DMS79 (cell line): ENCODE measurements at regions not wholly inside any gene's neighbourhood (a gene's known extent, or its start where the extent isn't known, plus 50 kb on each side); places are given as distances from the start of the nearest gene placed in this dataset.
"Not testable (repeated sequence)": the region's sequence is repeated elsewhere in the genome, so short reads cannot be mapped to it uniquely, and the experiment has no call there.

Experiments
- DNase-seq: peaks from one replicate; lab custom pipeline; 2025; lab: John Stamatoyannopoulos, UW

- DNase-seq: no peak
Measured at GRCh38 chr2:149800624-149801542, 213.3 kb upstream of the MMADHC start.

DNA sequence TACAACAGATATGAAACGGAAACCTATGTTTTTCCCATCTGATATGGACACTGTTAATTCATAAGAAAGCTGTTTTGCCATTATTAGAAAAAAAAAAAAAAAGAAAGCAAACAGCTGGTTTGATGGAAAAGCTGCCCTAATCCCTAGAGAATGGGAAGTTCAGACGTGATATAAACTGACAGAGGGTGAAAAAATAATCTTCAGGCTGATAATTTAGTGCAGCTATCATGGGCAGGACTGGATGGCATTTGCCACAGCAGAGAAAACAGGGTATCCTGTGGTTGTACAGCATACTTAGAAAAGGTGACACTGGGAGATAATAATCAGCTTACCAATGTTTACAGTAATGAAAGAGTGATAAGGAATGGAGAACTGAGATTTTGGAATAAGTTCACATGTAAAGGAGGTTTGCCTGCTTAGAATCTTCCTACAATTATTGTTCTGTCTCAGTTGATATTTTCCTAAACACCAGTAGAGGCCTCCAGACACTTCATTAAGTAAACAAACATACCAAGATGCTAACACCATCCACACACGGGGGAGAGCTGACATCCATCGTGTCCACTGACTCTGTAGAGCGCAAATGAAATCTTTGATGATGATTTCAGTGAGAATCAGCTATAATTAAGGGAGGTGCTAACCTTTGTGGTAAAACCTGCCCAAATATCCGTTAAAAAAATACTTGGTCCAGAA lies 211.6 kb upstream of the MMADHC start:
- no peak for DNase-seq

GRCh38 chr2:149797030-149797429 lies 209.5 kb upstream of the MMADHC start:
- DNase-seq: no peak

- DNase-seq: no peak
Measured at GRCh38 chr2:149789549-149789948, 202.0 kb upstream of the MMADHC start.

DNA sequence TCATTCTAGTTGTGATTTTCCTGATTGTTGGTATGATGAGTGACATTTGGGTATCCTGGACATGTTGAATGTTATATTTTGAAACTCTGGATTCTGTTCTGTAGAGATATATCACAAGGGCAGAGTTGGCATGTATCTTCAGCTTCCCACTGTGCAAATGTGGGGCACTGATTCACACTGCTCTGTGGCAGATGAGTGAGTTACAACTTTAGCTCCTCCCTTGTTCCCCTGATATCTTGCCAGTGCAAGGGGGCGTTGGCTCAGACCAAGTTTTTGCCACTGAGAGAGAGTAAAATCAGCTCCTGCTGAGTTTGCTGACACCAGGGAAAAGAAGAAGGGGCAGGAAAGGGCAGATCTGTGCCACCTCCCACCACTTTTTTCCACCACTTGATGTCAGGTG lies 199.6 kb upstream of the MMADHC start:
- DNase-seq: no peak

GRCh38 chr2:149783284-149783683 lies 195.7 kb upstream of the MMADHC start:
- no peak for DNase-seq

GRCh38 chr2:149782572-149782971 lies 195.0 kb upstream of the MMADHC start:
- no peak for DNase-seq

DNA sequence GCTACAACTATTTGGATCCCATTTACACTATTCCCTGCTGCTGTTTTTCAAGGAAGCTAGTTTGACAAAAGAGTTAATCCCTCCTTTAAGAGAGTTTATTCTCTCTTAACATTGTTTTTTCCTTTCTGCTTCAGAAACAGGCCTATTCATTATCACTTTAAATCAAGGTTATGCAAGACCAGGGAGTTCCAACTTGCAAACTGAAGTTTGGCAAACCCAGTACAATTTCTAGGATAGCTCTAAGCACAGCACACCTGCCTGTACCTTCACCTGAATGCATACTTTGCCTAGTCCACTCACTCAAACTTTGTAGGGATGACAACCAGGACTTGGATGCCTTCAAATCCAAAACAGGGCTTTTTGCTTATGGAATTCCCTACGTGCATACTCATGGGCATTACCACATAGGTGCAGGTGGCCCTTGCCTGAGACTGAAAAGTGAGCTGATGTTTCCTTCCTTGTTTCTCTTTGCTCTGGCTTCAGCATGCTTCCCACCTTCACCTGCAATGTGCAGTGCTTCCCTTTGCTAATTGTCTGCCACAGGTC lies 193.8 kb upstream of the MMADHC start:
- DNase-seq: no peak

DNA sequence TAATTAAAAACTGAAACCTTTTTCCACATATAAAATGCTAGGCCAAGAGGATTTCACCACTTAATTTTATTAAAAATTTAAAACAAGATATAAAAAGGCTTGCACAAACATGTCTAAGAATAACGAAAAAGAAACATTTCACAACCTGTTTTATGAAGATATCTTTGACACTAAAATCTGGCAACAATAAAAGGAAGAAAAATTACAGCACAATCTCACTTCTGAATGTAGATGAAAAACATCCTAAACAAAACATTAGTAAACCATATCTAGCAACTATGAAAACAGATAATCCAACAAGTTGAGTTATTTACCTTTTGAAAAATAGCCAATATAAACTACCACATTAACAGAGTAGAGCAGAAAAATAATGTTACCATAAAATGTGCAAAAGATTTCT lies 185.4 kb upstream of the MMADHC start:
- no peak for DNase-seq

DNA sequence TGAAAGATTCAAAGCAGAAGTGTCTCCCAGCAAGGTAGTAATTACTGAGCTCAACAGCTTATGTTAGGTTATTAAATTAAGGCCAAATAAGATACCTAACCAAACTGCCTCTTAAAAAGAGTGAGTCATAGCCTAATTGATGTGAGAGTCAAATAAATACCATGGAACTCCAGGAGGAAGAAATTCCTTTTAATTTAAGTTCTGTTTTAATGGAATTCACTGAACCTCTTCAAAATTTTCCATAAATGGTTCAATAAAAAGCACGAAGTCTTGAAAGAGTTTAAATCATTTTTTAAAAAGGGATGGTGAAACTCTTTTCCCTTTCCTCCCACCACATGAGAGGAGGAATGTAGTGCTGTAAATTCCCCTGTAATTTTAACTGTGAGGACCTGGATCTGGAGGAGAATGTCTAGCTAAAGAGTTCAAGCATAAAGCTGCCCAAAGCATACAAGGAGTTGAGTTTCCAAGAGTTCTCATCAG lies 180.8 kb upstream of the MMADHC start:
- DNase-seq: peak; percentile 42

DNA sequence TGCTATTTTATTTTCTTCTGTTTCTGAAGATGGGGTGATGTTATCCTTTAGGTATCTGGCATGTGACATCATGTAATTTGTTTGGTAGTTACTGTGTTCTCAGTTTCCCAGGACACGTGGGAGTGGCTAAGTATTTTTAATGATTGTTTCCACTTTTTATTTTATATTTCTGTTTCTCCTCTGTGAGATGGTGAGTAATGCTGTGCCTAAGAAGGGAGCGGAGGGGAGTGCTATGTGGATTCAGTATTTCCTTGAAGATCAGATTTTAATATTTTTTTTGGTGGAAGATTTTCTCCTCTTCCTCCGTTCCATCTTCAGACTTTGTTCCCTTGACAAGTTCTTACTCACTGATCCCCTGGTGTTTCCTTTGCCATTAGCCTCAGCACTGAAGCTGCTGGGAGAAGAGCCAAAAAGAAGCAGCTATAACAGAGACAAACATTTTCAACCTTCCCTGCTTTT lies 180.0 kb upstream of the MMADHC start:
- DNase-seq: no peak

GRCh38 chr2:149766339-149766738 lies 178.8 kb upstream of the MMADHC start:
- no peak for DNase-seq

DNA sequence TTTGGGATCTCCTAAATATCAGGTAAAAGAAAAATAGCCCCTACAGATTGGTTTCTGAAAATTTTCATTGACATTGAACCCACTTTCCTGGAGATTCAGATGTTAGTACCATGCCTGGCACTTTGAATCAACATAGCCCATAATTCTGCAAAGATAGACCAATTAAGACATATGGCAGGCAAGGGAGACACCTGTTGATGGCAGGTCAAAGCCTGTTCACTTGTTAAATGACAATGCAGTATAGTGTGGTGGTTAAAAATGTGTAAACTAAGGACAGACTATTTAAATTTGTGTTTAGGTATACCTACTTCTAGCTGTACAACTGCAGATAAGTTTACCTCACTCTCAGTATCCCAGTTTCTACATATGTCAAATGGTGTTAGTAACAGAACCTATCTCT lies 178.1 kb upstream of the MMADHC start:
- DNase-seq: no peak

GRCh38 chr2:149765003-149765402 lies 177.4 kb upstream of the MMADHC start:
- no peak for DNase-seq

- no peak for DNase-seq
Measured at GRCh38 chr2:149763358-149763757, 175.8 kb upstream of the MMADHC start.

DNA sequence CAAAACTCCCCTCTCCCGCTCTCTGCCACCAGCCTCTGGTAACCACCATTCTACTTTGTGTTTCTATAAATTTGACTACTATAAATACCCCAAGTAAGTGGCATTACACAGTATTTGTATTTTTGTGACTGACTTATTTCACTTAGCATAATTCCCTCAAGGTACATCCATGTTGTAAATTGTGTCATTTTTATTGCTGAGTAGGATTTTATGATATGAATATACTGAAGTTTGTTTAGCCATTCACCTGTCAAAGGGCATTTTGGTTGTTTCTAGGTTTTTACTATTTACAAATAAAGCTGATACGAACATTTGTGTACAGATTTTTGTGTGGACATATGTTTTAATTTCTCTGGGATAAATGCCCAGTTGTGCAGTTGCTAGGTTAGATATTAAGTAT lies 174.0 kb upstream of the MMADHC start:
- no peak for DNase-seq

- DNase-seq: not testable (repeated sequence)
Measured at GRCh38 chr2:149759382-149759781, 171.8 kb upstream of the MMADHC start.

DNA sequence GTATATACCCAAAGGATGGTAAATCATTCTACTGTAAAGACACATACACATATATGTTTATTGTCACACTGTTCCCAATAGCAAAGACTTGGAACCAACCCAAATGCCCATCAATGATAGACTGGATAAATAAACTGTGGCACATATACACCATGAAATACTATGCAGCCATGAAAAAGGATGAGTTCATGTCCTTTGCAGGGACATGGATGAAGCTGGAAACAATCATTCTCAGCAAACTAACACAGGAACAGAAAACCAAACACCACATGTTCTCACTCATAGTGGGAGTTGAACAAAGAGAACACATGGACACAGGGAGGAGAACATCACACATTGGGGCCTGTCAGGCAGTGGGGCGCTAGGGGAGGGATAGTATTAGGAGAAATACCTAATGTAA lies 167.1 kb upstream of the MMADHC start:
- not testable (repeated sequence) for DNase-seq

DNA sequence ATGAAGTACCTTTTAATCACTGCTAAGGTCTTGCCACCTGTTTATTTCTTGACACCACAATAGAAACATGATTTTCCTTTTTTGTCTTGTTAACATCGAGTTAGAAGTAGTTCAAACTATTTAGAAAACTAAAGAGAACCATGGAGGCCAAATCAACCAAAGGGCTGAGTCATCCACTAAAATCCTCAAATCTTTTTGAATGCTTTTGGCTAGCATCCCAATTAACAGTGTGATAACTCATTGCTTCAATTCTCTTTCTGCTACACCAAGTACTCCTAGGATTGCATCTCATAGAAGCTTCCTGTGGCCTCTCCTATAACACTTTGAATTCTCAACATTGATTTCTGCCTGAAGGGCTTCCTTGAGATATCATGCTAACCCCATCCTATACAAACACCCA lies 159.9 kb upstream of the MMADHC start:
- DNase-seq: no peak

DNA sequence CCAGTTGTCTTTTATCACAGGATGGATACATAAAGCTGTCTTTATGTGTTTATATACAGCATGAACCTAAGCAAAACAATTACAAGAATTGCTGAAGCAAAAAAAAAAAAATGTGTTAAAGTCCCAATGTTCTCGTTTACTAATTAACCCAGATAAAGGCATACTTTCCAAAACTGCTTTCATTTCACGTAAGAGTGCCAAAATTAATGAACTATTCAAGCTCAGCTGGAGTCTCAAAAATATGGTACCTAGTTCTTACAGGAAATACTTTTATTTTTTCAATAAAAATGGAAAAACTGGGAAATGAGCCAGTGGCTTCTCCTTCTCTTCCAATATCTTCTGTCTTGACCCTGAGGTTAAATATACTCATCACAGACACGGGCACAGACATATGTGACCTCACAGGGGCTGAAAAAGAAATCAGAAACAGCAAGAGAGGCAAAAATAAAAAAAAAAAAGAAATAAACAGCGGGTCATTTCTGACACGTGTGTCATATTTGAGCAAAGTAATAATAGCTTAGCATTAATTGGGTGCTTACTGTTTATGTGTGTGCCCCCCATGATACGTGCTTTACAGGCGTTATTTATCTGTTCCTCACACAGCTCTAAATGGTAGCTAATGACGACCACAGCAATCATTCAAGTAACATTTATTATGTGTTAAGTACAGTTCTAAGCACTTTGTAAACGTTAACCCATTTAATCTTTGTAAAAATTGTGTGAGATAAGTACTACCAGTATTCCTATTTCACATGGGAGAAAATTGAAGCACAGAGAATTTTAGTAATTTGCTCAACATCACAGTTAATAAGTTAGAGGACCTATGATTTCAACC lies 158.0 kb upstream of the MMADHC start:
- no peak for DNase-seq

DNA sequence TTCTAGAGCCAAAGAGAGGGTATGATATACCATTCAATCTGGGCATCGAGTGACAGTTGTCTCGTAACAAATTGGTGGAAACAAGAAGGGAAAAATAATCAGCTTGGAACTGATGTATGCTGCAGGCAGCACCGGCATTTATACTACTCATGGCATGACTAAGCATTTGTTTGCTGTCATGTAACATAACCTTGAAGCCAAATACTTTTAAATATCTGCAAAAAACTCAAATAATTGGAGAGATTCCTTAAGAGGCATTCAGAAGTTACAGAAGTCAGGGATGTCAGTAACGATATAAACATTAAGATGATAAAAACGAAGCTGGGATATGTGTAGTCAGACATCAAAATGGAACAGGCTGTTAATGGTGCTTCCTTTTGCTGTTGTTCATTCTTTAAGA lies 157.3 kb upstream of the MMADHC start:
- no peak for DNase-seq
